ENCODE measurements at regions not wholly inside any gene's neighbourhood (a gene's known extent, or its start where the extent isn't known, plus 50 kb on each side); places are given as distances from the start of the nearest gene placed in this dataset.

GRCh38 chr10:129331207-129331838 is 135.7 kb upstream of the MGMT start:
- no peak for DNase-seq (ENCODE audit: low spot score)

DNA sequence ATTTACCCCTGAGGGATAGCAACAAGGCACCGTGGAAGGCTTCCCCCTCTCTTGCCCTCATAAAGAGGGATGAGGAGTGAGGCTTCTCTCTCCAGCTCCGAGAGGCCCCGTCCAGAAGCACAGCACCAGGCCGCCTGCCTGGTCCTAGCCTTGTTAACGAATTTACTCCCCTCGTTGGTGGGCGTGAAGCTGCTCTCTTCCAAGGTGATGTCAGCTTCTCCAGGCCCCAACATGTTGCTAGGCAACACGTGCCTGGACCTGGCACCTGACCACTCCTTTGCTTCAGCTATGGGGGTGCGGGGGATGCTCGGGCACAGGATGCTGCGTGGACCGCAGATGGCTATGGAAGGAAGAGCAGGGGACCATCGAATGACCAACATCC is 135.2 kb upstream of the MGMT start:
- DNase-seq (ENCODE audit: low spot score): no peak

- DNase-seq (ENCODE audit: low spot score): no peak
Measured at GRCh38 chr10:129332476-129332875, 134.6 kb upstream of the MGMT start.

DNA sequence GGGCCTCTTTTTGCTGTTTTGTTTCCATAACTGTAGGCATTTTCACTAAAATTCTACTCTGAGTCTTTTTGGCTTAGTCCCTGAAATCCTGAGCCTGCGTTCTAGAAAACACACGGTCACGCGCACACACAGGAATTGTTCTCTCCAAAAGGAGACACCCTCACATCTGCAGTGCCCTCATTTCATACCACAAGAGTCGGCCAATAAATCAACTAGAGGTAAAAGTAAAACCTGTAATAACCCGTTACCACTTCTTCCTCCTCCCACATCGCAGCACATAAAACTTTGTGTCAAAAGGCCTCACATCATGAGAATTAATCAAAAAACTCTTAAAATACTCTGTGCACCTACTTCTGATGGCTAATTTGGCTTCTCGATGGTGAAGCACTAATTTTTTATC is 133.3 kb upstream of the MGMT start:
- no peak for DNase-seq (ENCODE audit: low spot score)

DNA sequence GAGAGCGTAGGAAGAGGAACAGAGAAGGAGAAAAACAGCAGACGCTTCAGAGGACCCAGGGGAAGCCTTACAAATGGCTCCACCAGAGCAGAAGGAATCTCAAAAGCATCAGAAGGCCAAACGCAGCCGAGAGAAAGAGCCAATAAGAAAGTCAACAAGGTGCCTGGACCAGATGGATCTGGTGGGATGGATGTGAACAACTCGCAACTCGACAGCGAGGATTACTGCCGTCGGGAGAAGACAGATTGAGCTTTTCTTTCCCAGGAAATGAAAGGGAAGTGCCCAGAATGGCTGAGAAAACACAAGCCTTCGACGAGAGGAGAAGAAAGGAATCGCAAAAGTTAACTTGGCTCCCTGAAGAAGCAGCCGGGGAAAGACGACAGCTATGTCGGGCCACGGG is 132.8 kb upstream of the MGMT start:
- no peak for DNase-seq (ENCODE audit: low spot score)

DNA sequence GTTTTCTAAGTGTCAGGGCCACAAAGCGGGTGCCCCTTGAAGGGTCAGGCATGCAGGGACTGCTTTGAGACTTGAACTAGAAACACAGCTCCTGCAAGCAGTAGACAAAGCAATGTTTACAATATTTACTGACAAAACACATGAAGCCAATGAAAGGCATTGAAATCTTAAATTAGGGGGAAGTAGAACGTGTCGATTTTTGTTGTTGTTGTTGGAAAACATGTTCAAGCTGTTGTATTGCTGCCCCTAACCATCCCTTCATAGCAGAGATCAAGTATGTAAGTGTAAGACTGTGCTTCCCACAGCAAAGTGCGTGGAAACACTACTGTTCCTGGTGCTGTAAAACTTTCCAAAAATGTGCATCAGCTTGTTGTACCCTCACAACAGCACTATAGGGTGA is 131.6 kb upstream of the MGMT start:
- DNase-seq (ENCODE audit: low spot score): no peak

- no peak for DNase-seq (ENCODE audit: low spot score)
Measured at GRCh38 chr10:129335942-129336341, 131.1 kb upstream of the MGMT start.

GRCh38 chr10:129339191-129339590 is 127.8 kb upstream of the MGMT start:
- no peak for DNase-seq (ENCODE audit: low spot score)

DNA sequence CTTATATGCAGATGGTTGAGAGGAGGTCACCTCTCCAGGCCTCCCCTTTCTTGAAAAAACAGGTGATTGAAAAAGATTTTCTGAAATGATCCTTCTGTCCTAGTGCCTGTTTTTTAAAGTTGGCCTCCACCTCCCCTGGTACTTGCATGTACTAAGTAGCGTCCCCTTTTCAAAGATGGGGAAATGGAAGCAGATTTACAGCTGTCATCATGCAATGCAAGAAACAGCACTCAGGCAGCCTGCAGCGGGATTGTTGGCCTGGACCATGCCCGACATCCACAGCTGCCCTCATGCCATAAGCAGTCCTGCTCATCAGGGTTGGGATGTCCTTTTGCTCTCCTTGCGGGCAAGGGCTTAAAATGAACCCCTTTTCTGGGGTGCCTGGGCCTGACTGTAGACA is 127.2 kb upstream of the MGMT start:
- no peak for DNase-seq (ENCODE audit: low spot score)

DNA sequence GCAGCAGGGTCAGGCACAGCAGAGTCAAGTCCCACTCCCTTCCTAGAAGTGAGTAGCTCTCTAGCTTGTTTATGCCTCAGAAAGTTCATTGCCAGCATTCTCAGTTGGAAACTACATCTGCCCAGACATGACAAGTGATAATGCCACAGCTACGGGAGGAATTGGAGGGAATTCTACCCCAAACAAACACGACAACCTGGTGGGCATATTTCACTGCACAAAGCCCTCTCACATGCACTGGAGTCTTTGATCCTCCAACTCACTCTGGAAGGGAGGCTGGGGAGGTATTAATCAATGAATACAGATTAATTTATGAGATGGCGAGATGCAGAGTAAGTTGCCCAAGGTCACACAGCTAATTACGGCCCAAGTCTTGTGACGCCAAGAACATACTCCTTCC is 126.0 kb upstream of the MGMT start:
- no peak for DNase-seq (ENCODE audit: low spot score)

DNA sequence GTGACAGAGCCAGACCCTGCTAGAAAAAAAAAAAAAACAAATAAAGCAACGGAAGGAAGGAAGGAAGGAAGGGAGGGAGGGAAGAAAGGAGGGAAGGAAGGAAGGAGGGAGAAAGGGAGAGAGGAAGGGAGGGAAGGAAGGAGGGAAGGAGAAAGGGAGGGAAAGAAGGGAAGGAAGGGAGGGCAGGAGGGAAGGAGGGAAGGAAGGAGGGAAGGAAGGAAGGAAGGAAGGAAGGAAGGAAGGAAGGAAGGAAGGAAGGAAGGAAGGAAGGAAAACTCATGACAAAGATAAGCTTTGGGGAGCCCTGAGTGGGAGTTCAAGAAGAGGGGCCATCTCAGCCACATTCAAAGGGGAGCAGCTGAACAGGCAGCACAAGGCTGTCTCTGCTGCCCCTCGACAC is 124.7 kb upstream of the MGMT start:
- no peak for DNase-seq (ENCODE audit: low spot score)

- no peak for DNase-seq (ENCODE audit: low spot score)
Measured at GRCh38 chr10:129343141-129343540, 123.9 kb upstream of the MGMT start.

GRCh38 chr10:129344103-129344502 is 122.9 kb upstream of the MGMT start:
- DNase-seq (ENCODE audit: low spot score): no peak

DNA sequence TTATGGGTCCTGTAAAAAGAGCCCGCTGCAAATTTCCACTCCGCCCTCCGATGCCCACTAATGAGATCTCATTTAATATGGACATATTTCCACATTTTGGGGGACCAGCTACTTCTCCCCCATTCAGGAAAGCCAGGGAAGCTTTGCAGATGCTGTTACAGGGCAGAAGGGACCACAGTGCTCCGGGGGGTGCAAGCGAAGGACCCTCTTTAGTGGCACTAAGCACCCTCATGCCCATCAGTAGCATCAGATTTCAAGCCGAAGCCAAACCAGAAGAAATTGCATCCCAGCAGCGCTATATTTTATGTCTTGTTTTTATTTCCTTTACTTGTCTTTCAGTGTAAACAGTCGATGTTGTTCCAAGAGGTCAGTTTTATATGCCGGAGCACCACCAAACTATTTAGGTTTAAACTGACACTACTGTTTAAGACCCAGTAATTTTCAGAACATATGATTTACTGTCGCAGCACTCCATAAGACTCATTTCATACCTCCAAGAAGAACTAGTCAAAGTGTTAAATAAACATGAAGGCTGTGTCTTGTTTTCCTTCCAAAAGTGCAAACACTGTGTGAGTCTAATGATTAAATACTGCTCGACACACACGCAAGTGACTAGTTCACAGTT is 122.2 kb upstream of the MGMT start:
- no peak for DNase-seq (ENCODE audit: low spot score)

GRCh38 chr10:129345763-129346162 is 121.3 kb upstream of the MGMT start:
- DNase-seq (ENCODE audit: low spot score): no peak

- DNase-seq (ENCODE audit: low spot score): no peak
Measured at GRCh38 chr10:129350690-129351089, 116.4 kb upstream of the MGMT start.

GRCh38 chr10:129353101-129353500 is 113.9 kb upstream of the MGMT start:
- no peak for DNase-seq (ENCODE audit: low spot score)

DNA sequence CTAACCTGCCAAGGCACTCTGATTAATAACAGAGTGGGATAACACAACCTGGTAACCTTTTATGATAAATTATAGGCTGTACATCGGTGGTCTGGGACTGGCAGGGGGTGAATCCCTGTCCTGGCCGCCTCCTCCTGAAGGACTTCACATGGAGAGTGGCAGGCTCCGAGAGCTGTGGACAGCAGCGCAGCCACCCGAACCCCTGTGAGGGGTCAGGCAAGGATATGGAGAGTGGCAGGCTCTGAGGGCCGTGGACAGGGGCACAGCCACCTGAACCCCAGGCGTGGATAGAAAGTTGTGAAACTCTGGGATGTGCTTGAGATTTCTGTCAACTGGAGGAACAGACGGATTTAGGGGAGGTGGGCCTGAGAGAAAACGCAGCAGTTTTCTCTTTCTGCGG is 107.0 kb upstream of the MGMT start:
- no peak for DNase-seq (ENCODE audit: low spot score)

- no peak for DNase-seq (ENCODE audit: low spot score)
Measured at GRCh38 chr10:129361676-129362376, 105.2 kb upstream of the MGMT start.

DNA sequence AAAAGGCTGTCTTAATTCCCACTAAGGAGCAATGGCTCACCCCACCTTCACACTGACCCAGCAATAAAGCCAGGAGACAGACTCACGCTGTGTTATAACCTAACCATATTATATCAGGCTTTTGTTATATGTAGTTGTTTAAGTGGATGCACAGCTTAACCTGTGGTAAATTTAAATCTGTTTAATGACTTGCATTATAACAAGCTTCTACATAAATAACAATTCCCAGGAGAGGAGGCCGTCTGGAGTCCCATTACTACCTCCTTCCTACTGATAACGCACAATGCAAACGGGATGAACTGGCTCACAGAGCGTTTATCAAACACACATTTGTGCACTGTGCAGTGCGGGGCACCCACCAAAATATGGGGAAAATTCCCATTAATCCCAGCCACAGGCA is 102.1 kb upstream of the MGMT start:
- DNase-seq (ENCODE audit: low spot score): no peak

DNA sequence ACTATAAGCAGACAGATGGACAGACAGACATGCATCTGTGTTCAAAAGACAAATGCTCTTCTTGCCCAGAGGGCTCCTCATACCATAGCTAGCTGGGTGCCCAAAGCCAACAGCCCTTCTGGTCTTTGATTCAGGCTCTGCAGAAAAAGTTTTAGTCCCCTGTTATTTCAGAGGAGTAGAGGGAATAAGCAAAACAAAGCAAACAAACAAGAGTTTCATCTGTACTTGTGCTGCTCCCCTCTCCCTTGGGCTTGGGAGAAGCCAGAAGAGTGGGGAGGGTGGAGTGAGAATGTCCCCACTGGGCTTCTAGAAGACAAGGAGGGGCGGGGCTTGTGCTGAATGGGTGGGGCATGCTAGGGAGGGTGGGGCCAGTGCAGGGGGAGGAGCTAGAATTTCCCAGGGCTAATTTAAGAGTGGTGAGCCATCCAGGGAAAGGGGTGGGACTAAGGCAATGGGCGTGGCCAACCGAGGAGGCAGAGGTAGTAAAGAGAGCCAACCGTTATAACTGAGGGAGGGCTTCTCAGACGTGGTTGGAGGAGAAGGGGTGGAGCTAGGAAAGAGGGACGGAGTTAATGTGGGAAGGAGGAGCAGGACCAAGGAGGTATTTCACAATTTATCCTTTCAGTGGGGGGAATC is 101.2 kb upstream of the MGMT start:
- no peak for DNase-seq (ENCODE audit: low spot score)

GRCh38 chr10:129366450-129366849 is 100.6 kb upstream of the MGMT start:
- DNase-seq (ENCODE audit: low spot score): no peak

GRCh38 chr10:129369566-129369965 is 97.5 kb upstream of the MGMT start:
- no peak for DNase-seq (ENCODE audit: low spot score)
